HG03521 (cell line): ENCODE measurements at regions not wholly inside any gene's neighbourhood (a gene's known extent, or its start where the extent isn't known, plus 50 kb on each side); places are given as distances from the start of the nearest gene placed in this dataset.

Experiments used
- ATAC-seq: cut with Tn5 transposase; IDR thresholded peaks from one replicate; pipeline ENCODE4 v1.9.1; 2021; ENCODE audit warnings: mild to moderate bottlenecking, moderate library complexity; ENCODE audit not compliant: unreplicated experiment

GRCh38 chrX:20437683-20438082 is 171.0 kb upstream of the RPS6KA3 start:
- no peak for ATAC-seq

DNA sequence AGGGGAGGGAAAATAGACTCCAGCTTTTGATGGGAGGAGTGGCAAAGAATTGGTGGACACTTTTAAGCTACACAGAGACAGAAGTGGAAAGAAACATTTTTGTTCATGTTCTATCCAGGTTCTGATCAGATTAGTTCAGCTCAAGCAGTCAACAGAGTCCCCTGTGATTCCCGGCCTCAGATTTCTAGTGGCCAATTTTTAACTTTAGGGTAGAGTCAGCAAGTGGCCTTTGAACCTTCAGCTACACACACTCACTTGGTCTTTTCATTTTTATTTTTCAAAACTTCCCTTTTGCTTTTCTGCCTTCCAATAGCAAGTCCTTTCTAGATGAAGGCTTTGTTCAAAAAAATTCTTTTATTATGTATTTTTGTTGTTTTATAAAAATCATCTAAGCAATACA is 169.2 kb upstream of the RPS6KA3 start:
- no peak for ATAC-seq

GRCh38 chrX:20434986-20435385 is 168.3 kb upstream of the RPS6KA3 start:
- ATAC-seq: no peak

GRCh38 chrX:20433388-20433775 is 166.7 kb upstream of the RPS6KA3 start:
- ATAC-seq: no peak

DNA sequence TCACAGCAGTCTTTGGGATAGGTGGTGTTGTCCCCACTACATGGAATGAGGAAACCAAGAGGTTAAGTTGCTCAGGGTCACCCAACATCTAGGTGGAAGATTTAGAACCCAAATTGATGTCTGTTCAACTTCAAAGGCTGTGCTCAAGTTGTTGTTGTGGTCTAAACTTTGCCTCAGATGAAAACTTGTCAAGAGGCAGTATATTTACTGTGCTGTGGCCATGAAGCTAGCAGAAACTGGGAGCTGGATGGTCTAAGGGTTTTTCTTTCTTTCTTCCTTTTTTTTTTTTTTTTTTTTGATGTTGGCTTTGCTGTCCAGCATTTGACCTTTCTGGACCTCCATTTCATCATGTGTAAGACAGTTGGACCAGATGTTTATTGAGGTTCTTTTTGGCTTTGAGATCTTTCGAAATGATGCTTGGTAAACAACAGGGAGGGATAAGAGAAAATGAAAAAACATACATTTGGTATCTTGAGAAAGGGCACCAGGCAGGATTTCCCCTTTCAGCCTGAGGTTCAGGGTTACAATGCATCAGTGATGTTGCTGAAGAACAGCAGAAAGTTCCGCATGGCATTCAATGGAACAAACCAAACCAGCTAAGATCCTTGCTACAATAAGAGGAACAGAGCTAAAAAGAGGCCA is 166.2 kb upstream of the RPS6KA3 start:
- no peak for ATAC-seq

DNA sequence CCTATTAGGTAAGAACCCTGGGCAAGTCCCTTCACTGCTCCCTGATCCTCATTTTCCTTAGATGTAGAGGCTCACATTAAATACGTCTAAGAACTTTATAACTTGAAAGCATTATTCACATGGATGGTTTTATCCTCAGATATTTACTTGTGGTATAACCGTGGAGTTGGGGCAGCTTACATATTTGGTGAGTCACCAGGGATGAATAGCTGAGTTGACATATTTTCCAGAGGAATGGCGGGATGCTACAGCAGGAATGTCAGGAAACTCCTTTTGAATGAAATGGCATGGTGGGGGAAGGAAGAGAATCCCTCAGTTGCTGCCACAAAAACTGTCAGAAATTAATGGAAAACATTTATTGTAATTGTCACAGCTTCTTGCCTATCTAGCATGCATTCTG is 165.3 kb upstream of the RPS6KA3 start:
- ATAC-seq: no peak

- ATAC-seq: no peak
Observed at GRCh38 chrX:20431486-20431885, 164.8 kb upstream of the RPS6KA3 start.

GRCh38 chrX:20427173-20427770 is 160.6 kb upstream of the RPS6KA3 start:
- ATAC-seq: no peak

DNA sequence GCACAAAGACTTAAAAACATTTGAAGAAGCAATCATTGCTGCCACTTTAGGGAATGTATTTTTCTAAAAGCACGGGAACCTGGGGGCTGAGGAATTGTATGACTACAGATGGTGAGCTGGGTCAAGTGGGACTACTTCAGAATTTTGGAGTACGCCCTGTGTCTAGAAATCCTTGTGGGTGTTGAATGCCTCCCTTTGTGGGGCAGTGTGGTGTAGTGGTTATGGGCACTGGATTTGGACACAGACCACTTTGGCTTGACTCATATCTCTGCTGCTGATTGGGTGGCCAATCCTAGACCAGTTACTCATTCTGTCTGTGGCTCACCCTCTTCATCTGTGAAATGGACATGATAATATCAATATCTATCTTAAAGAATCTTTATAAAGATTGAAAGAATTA is 155.0 kb upstream of the RPS6KA3 start:
- ATAC-seq: no peak

DNA sequence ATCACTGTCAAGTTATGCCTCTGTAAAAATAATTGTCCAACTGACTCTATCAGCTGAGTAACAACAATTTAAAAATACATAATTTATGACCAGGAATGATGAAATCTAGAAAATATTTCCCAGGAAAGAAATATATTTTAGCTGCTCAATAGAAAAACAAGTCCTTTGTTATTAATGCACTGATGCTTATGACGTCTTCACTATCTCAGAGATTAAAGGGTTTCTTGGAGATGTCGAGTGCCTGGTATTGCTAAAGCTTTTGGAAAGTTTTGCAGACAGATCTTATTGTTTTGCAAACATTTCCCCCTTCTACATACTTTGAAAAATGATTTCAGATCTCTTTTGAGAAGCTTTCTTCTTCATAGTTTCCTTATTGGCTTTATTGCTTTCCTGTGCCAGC is 154.6 kb upstream of the RPS6KA3 start:
- no peak for ATAC-seq

DNA sequence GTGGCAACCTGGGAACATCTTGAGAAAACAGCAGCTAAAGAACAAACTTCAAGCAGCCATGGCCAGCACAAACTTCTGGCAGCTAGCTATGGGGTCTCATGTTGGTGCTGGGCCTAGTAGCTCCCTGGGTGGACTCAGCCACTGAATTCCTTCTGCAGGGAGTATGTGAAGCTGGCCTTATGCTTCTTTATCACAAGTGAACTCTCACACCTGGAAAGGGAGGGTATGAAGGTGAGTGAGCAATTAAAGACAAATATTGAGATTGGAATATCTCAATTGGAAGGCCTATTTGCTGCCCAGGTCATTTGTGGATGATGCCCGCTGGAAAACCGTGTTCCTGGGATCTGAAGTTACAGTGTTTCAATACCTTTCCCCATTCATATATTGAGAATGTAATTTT is 153.3 kb upstream of the RPS6KA3 start:
- ATAC-seq: no peak

- ATAC-seq: peak; percentile 61
Observed at GRCh38 chrX:20418379-20419150, 151.9 kb upstream of the RPS6KA3 start.

DNA sequence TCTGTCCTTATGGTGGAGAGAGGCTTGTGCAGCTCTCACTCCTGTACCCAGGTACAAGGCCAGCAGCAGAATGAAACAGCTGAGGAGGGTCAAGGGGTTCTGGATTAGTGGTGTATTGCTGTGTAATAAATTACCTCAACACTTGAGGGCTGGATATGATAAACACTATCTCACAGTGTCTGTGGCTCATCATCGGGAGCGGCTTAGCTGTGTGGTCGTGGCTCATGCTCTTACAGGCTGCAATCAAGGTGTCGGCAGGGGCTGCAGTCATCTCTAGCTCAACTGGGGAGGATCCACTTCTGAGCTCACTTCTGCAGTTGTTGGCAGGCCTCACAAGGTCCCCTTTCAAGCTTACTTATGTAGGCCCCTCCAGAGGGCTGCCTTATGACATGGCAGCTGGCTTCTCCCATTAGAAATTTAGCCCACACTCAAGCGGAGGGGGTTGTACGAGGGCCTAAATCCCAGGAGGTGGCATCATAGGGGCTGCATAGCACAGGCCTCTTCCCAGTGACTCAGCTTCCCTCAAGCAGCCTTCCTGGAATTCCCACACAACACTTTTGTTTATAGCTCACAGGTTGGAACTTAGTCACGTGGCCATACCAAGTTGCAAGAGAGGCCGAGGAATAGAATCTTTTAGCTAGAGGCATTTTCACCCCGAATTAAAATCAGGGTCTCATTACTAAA is 148.2 kb upstream of the RPS6KA3 start:
- ATAC-seq: no peak

DNA sequence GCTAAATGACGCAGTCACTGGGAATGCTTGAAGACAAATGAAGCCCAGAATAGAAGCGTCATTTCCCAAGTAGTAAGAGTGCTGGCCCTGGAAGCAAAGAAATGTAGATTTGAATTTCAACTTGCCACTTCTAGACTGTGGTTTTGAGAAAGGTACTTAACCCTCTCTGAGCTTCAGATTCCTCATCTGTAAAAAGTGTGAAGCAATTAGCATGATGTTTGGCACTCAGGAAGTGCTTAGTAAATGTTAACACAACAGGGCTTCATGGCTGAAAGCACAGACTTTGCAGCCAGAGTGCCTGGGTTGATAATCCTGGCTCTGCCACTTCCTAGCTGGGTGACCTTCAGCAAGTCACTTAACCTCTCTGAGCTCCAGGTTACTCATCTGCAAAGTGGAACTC is 147.4 kb upstream of the RPS6KA3 start:
- ATAC-seq: no peak

DNA sequence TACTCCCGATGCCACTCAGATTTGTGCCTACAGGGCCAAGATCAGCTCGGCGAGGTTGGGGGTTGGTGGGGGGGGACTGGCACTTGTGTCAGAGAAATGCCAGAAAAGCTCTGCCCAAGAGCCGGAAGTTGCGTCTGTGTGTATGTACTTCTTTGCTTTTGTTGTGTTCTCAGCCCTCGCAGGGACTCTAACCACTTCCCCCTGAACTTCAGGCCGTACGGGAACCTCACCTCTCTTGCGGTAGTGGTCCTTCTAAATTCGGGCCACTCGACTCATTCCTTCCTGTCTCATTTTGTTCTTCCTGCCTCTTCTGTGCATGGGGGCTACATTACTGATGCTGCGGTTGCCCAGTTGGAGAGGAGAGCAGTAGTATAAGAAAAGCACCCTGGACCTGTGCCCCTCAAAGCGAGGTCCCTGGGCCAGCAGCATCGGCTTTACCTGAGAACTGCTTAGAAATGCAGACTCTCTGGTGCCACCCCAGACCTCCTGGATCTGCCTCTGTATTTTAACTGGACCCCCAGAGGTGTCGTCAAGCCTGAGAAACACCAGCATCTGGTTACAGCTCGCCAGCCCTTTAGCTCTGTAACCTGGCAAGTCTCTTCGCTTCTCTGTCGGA is 146.3 kb upstream of the RPS6KA3 start:
- no peak for ATAC-seq

- no peak for ATAC-seq
Observed at GRCh38 chrX:20410540-20410939, 143.8 kb upstream of the RPS6KA3 start.

DNA sequence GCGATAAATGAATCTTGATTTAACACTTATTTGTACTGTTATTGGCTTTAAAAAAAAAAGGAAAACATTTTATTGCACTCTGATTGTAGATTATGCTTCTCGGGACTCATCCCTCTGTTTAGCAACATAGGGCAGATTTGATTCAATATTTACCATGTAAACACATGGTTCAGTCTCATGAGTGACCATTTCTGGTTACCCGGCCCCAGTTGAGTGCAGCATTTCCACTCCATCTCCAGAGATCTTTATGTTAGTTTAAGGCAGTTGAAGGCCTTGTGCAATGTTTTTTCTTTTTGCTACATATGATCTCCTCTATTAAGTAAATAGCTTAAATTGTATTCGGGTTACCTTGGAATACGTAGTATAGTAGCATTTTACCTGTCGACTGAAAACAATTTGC is 143.3 kb upstream of the RPS6KA3 start:
- ATAC-seq: no peak

- ATAC-seq: no peak
Observed at GRCh38 chrX:20402956-20403355, 136.2 kb upstream of the RPS6KA3 start.

GRCh38 chrX:20399728-20400414 is 133.2 kb upstream of the RPS6KA3 start:
- ATAC-seq: no peak

DNA sequence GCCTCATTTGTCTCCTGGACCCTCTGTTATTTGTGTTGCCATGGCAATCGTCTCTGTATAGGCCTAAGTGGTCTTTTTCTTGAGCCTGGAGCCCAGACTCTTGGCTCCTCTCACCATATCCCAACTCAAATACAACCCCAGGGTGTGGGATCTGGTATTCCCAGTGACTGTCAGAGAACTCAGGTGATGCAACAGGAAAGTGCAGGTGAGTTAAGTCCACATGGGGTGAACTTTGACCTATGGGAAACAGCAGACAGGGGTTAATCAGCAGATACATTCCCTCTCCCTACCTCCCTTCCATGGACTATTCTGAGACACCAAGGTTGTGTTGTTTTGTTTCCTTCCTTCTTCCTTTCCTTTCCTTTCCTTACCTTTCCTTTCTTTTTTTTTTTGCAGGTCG is 130.9 kb upstream of the RPS6KA3 start:
- ATAC-seq: no peak

- no peak for ATAC-seq
Observed at GRCh38 chrX:20394451-20394850, 127.7 kb upstream of the RPS6KA3 start.
